IMR-90 (cell line): ENCODE measurements at regions not wholly inside any gene's neighbourhood (a gene's known extent, or its start where the extent isn't known, plus 50 kb on each side); places are given as distances from the start of the nearest gene placed in this dataset.

Experiments used
- ATAC-seq: fragments of 200-7000 bp; cut with Tn5 transposase; 2 replicates; pipeline ENCODE4 v1.9.1; 2020; ENCODE audit warnings: low read depth, mild to moderate bottlenecking, moderate library complexity
- BruUV-seq: library from RNA; stranded (reverse); fragments of 400-500 nt; replicated peaks from 2 replicates; lab custom pipeline; 2021; lab: Mats Ljungman, UMichigan
- CTCF ChIA-PET: fragments of 300-600 bp; formaldehyde crosslinking; extraction: SDS; loops from one replicate; lab custom pipeline; 2021; ENCODE audit warnings: antibody characterized with exemption; lab: Yijun Ruan, JAX
- POLR2A ChIA-PET: fragments of 300-600 bp; sonication (Branson Sonifier 250); formaldehyde crosslinking; loops from one replicate; lab custom pipeline; 2022; ENCODE audit warnings: antibody characterized with exemption; ENCODE audit not compliant: unreplicated experiment; lab: Charles Lee
- DNase-seq: peaks from one replicate; pipeline ENCODE4 v3.0.0; 2013
- H2AFZ ChIP-seq: replicated peaks from 2 replicates; pipeline ENCODE3; 2013; ENCODE audit warnings: low read length, mild to moderate bottlenecking; ENCODE audit not compliant: poor library complexity
- H2AK5ac ChIP-seq: 2 replicates; pipeline ENCODE4 v1.6.1; 2013; ENCODE audit warnings: low read depth, low read length, inconsistent platforms
- H2AK9ac ChIP-seq: replicated peaks from 2 replicates; pipeline ENCODE3; 2013; ENCODE audit warnings: mild to moderate bottlenecking, low read depth, low read length, moderate library complexity; ENCODE audit not compliant: poor library complexity
- H2BK120ac ChIP-seq: 2 replicates; pipeline ENCODE4 v1.6.1; 2013; ENCODE audit warnings: low read depth, low read length, inconsistent platforms
- H2BK15ac ChIP-seq: 3 replicates; pipeline ENCODE4 v1.6.1; 2013; ENCODE audit warnings: low read depth, low read length, inconsistent platforms
- H2BK20ac ChIP-seq: 2 replicates; pipeline ENCODE4 v1.6.1; 2013; ENCODE audit warnings: low read depth, mild to moderate bottlenecking, inconsistent platforms, low read length, moderate library complexity
- H2BK5ac ChIP-seq: 2 replicates; pipeline ENCODE4 v1.6.1; 2013; ENCODE audit warnings: mild to moderate bottlenecking, low read depth, low read length, inconsistent platforms; ENCODE audit not compliant: poor library complexity, severe bottlenecking
- H3K14ac ChIP-seq: replicated peaks from 2 replicates; pipeline ENCODE4 v1.6.1; 2013; ENCODE audit warnings: low read depth, low read length, inconsistent platforms
- H3K18ac ChIP-seq: 2 replicates; pipeline ENCODE4 v1.6.1; 2013; ENCODE audit warnings: low read depth, low read length, control low read depth
- H3K23ac ChIP-seq: 2 replicates; pipeline ENCODE4 v1.6.1; 2013; ENCODE audit warnings: low read depth, low read length, inconsistent platforms
- H3K27ac ChIP-seq: 2 replicates; pipeline ENCODE4 v1.5.1; 2013; ENCODE audit warnings: mild to moderate bottlenecking, control low read depth, low read length; ENCODE audit not compliant: insufficient read depth
- H3K27me3 ChIP-seq: 2 replicates; pipeline ENCODE4 v1.6.1; 2013; ENCODE audit warnings: low read length; ENCODE audit not compliant: control insufficient read depth, insufficient read depth
- H3K36me3 ChIP-seq: 2 replicates; pipeline ENCODE4 v1.6.1; 2013; ENCODE audit warnings: low read length, mixed read lengths; ENCODE audit not compliant: control insufficient read depth, insufficient read depth
- H3K4ac ChIP-seq: 2 replicates; pipeline ENCODE4 v1.6.1; 2013; ENCODE audit warnings: low read depth, low read length, inconsistent platforms
- H3K4me1 ChIP-seq: 2 replicates; pipeline ENCODE4 v1.6.1; 2013; ENCODE audit warnings: low read length, mixed read lengths; ENCODE audit not compliant: control insufficient read depth, insufficient read depth
- H3K4me2 ChIP-seq: 2 replicates; pipeline ENCODE4 v1.6.1; 2013; ENCODE audit warnings: low read depth, mild to moderate bottlenecking, control low read depth, low read length, moderate library complexity
- H3K4me3 ChIP-seq: 2 replicates; pipeline ENCODE4 v1.5.1; 2013; ENCODE audit warnings: low read depth, mild to moderate bottlenecking, control low read depth, low read length, moderate library complexity; ENCODE audit not compliant: insufficient read depth
- H3K56ac ChIP-seq: 2 replicates; pipeline ENCODE4 v1.6.1; 2013; ENCODE audit warnings: low read length, inconsistent platforms; ENCODE audit not compliant: insufficient read depth; ENCODE audit errors: extremely low read depth
- H3K79me1 ChIP-seq, 2 experiments: 2 replicates each; pipeline ENCODE4 v1.6.1; 2013; ENCODE audit warnings: low read length in 2 of 2, inconsistent platforms in 1 of 2, low read depth in 1 of 2
- H3K9ac ChIP-seq: 2 replicates; pipeline ENCODE4 v1.6.1; 2013; ENCODE audit warnings: low read depth, low read length, control low read depth
- H3K9me1 ChIP-seq: 2 replicates; pipeline ENCODE4 v1.6.1; 2013; ENCODE audit warnings: low read length, inconsistent platforms; ENCODE audit not compliant: insufficient read depth
- H3K9me3 ChIP-seq: 2 replicates; pipeline ENCODE4 v1.6.1; 2013; ENCODE audit warnings: low read length; ENCODE audit not compliant: control insufficient read depth, insufficient read depth
- H4K20me1 ChIP-seq: 2 replicates; pipeline ENCODE4 v1.6.1; 2013; ENCODE audit warnings: low read length, inconsistent platforms; ENCODE audit not compliant: insufficient read depth
- H4K5ac ChIP-seq: 2 replicates; pipeline ENCODE4 v1.6.1; 2013; ENCODE audit warnings: mild to moderate bottlenecking, low read depth, low read length, control low read depth
- H4K8ac ChIP-seq, 2 experiments: 2 replicates each; pipeline ENCODE4 v1.6.1; 2013; ENCODE audit warnings: low read depth in 2 of 2, low read length in 2 of 2, control low read depth in 1 of 2, inconsistent platforms in 1 of 2
- H4K91ac ChIP-seq: 2 replicates; pipeline ENCODE4 v1.6.1; 2013; ENCODE audit warnings: low read depth, low read length, inconsistent platforms; ENCODE audit not compliant: insufficient read depth
- CEBPB ChIP-seq: IDR thresholded peaks from 2 replicates; pipeline ENCODE4 v1.6.1; 2012; ENCODE audit warnings: low read depth, low read length, improper control_type of control experiment
- CHD1 ChIP-seq: IDR thresholded peaks from 2 replicates; pipeline ENCODE4 v1.6.1; 2012; ENCODE audit warnings: low read depth, low read length, improper control_type of control experiment
- MAZ ChIP-seq: IDR thresholded peaks from 2 replicates; pipeline ENCODE4 v1.6.1; 2012; ENCODE audit warnings: low read depth, mild to moderate bottlenecking, low read length, improper control_type of control experiment, moderate library complexity, borderline replicate concordance
- MXI1 ChIP-seq: IDR thresholded peaks from 2 replicates; pipeline ENCODE4 v1.6.1; 2012; ENCODE audit warnings: low read depth, mild to moderate bottlenecking, low read length, moderate library complexity, borderline replicate concordance
- NFE2L2 ChIP-seq: fragments of 150-350 bp; IDR thresholded peaks from 2 replicates; pipeline ENCODE4 v1.6.1; 2016; ENCODE audit warnings: low read depth, mild to moderate bottlenecking, low read length
- POLR2A ChIP-seq: IDR thresholded peaks from 2 replicates; pipeline ENCODE4 v1.6.1; 2012; ENCODE audit warnings: mild to moderate bottlenecking, low read depth, low read length
- RCOR1 ChIP-seq: IDR thresholded peaks from 2 replicates; pipeline ENCODE4 v1.6.1; 2012; ENCODE audit warnings: mild to moderate bottlenecking, low read length, improper control_type of control experiment; ENCODE audit not compliant: insufficient replicate concordance
- RFX5 ChIP-seq: IDR thresholded peaks from 2 replicates; pipeline ENCODE4 v1.8.0; 2012; ENCODE audit warnings: low read depth, mild to moderate bottlenecking, low read length, moderate library complexity
- WGBS, 2 experiments: methylation state at CpG; one replicate each; pipeline versions ENCODE4 v1.1.5 to v1.1.7; 2013; ENCODE audit warnings: missing lambda C conversion rate in 2 of 2; ENCODE audit not compliant: insufficient read length in 1 of 2; ENCODE audit errors: extremely low coverage in 2 of 2; 5-methylcytosine and 5-hydroxymethylcytosine counted together
- dilution Hi-C: fragments of 300-500 bp; cut with HindIII; formaldehyde crosslinking; loops from one replicate; pipeline ENCODE4 v1.14.3; 2018; ENCODE audit warnings: low sequenced_read_pairs; ENCODE audit not compliant: unreplicated experiment
- in situ Hi-C: fragments of 300-500 bp; cut with MboI; formaldehyde crosslinking; loops from 3 replicates; pipeline ENCODE4 v1.14.3; 2019; ENCODE audit warnings: low sequenced_read_pairs, inconsistent platforms, mixed read lengths
- intact Hi-C: fragments of 100-400 bp; cut with micrococcal nuclease; formaldehyde crosslinking; loops from 2 replicates; pipeline ENCODE4 v1.10.0; 2022
- TF ChIP-seq, protein P1 (sequence below): fragments of 150-350 bp; IDR thresholded peaks from 2 replicates; pipeline ENCODE4 v1.6.1; 2016; ENCODE audit warnings: low read depth, mild to moderate bottlenecking, low read length, moderate library complexity, borderline replicate concordance

DNA sequence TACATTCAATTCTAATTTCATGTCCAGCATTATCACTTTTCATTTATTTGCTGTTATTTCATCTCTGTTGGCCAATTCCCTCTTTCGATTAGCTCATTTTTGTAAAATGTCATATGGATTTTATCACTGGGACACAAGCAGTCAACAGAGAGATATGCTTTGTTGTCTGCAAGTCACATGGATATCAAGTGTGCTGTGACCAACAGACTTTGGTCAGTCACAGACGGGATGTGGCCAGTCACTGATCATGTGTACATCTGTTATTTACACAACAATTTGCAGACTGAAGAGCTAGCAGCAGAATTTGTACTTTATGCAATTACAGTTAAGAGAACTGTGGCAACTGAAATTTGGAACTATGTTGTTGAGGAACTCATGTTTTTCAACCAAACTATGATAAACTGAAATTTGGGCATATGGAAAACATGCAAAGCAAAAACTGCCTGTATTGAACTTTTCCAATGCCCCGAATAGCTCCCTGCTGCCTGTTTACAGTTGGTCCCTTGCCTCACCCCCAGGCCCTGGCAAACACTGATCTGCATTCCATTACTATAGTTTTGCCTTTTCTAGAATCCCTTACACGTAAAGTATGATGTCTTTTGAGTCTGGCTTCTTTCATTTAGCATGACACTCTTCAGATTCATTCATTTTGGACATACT lies 104.4 kb downstream of the RPL22L1 start:
- no peak overlapping the region for H3K4me3 ChIP-seq
- no peaks in the 10 kb centered on the region for H4K20me1 ChIP-seq
- H3K36me3 ChIP-seq = no peaks in the 10 kb centered on the region
- H3K9me3 ChIP-seq = no peaks in the 10 kb centered on the region
- H3K79me1 ChIP-seq = peaks cover 0 to 4% of the 10 kb centered on the region in 2 experiments; a peak in 1 of 4 replicates
- DNase-seq = no peak
- peak overlapping the region; percentile 9 for H4K5ac ChIP-seq
- peak overlapping the region; percentile 53 for H3K18ac ChIP-seq
- H3K56ac ChIP-seq = no peak overlapping the region
- H3K4ac ChIP-seq = peak overlapping the region; percentile 82
- H2BK20ac ChIP-seq = peak overlapping the region; percentile 85
- H3K23ac ChIP-seq = peak overlapping the region; percentile 9
- no peak overlapping the region for H3K4me2 ChIP-seq
- peak overlapping the region; percentile 19 for H2BK5ac ChIP-seq
- BruUV-seq = no TSS peak
- TF ChIP-seq RCOR1 = no peak
- TF ChIP-seq MXI1 = no peak
- TF ChIP-seq, protein P1, sequence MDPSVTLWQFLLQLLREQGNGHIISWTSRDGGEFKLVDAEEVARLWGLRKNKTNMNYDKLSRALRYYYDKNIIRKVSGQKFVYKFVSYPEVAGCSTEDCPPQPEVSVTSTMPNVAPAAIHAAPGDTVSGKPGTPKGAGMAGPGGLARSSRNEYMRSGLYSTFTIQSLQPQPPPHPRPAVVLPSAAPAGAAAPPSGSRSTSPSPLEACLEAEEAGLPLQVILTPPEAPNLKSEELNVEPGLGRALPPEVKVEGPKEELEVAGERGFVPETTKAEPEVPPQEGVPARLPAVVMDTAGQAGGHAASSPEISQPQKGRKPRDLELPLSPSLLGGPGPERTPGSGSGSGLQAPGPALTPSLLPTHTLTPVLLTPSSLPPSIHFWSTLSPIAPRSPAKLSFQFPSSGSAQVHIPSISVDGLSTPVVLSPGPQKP = no peak
- no peak for TF ChIP-seq POLR2A
- TF ChIP-seq CHD1 = no peak
- no peak for TF ChIP-seq NFE2L2
- TF ChIP-seq CEBPB = no peak
- no peak for TF ChIP-seq RFX5
- TF ChIP-seq MAZ = no peak
- H3K9me1 ChIP-seq = peaks cover 30% of the 10 kb centered on the region
- intact Hi-C loops (loop anchor here (5.0 kb wide), 1 partner anchor 37 kb away; no protein-coding TSS in a partner anchor), dilution Hi-C loops (no loop called here), in situ Hi-C loops (no loop called here)
- no peak overlapping the region for H3K9ac ChIP-seq
- H2AK5ac ChIP-seq = peak overlapping the region; percentile 35
- H2BK120ac ChIP-seq = peak overlapping the region; percentile 89
- H4K91ac ChIP-seq = peak overlapping the region; percentile 27
- peak overlapping the region; percentile 79 for H3K14ac ChIP-seq
- ATAC-seq = no peak
- WGBS, 2 experiments = 68% methylated on average over 2 of the region's 4 CpGs; no CpG with 5 or more reads in 1 of the 2 experiments
- CTCF ChIA-PET = interaction anchor here (1.0 to 1.2 kb wide), 2 partner anchors 12 to 24 kb away, joined by 3 read pairs; no protein-coding TSS in a partner anchor
- no peak overlapping the region; the same call in 1 of the 2 replicates for H3K27ac ChIP-seq
- peak overlapping the region; percentile 71 for H2AK9ac ChIP-seq
- H2BK15ac ChIP-seq = peak overlapping the region; percentile 62; the same call in 2 of the 3 replicates
- POLR2A ChIA-PET = interaction anchor here (0.6 kb wide), 1 partner anchor 175 kb away, joined by 3 read pairs; no protein-coding TSS in a partner anchor
- peak overlapping the region in 1 of 2 experiments; percentile 85; a peak in 3 of 4 replicates for H4K8ac ChIP-seq
- H3K4me1 ChIP-seq = peaks cover 29% of the 10 kb centered on the region
- peak overlapping the region; percentile 52 for H2AFZ ChIP-seq
- no peaks in the 10 kb centered on the region for H3K27me3 ChIP-seq
